HG02588 (cell line): ENCODE measurements at regions not wholly inside any gene's neighbourhood (a gene's known extent, or its start where the extent isn't known, plus 50 kb on each side); places are given as distances from the start of the nearest gene placed in this dataset.

Experiments
- ATAC-seq: cut with Tn5 transposase; IDR thresholded peaks from one replicate; pipeline ENCODE4 v1.9.1; 2021; ENCODE audit warnings: mild to moderate bottlenecking, moderate library complexity; ENCODE audit not compliant: unreplicated experiment

GRCh38 chr7:89401099-89401498, 605.6 kb upstream of the TEX47 start:
- ATAC-seq: no peak

GRCh38 chr7:89401690-89402089, 606.2 kb upstream of the TEX47 start:
- no peak for ATAC-seq

GRCh38 chr7:89451911-89452310, 656.4 kb upstream of the TEX47 start:
- ATAC-seq: no peak

GRCh38 chr7:89456556-89456955, 661.0 kb upstream of the TEX47 start:
- ATAC-seq: no peak

- no peak for ATAC-seq
These were observed 662.6 kb upstream of the TEX47 start for GRCh38 chr7:89458114-89458513.

GRCh38 chr7:89474456-89474855, 678.9 kb upstream of the TEX47 start:
- no peak for ATAC-seq

GRCh38 chr7:89477991-89478390, 676.3 kb upstream of the STEAP1 start:
- no peak for ATAC-seq

GRCh38 chr7:89495704-89496103, 658.6 kb upstream of the STEAP1 start:
- no peak for ATAC-seq

GRCh38 chr7:89500084-89500483, 654.2 kb upstream of the STEAP1 start:
- no peak for ATAC-seq

GRCh38 chr7:89503281-89503680, 651.0 kb upstream of the STEAP1 start:
- ATAC-seq: no peak

GRCh38 chr7:89507034-89507433, 647.2 kb upstream of the STEAP1 start:
- no peak for ATAC-seq

GRCh38 chr7:89511900-89512299, 642.4 kb upstream of the STEAP1 start:
- no peak for ATAC-seq

GRCh38 chr7:89514970-89515369, 639.3 kb upstream of the STEAP1 start:
- no peak for ATAC-seq

- no peak for ATAC-seq
These were observed 636.5 kb upstream of the STEAP1 start for GRCh38 chr7:89517815-89518214.

GRCh38 chr7:89549768-89550167, 604.5 kb upstream of the STEAP1 start:
- no peak for ATAC-seq

- ATAC-seq: no peak
These were observed 600.1 kb upstream of the STEAP1 start for GRCh38 chr7:89554209-89554608.

GRCh38 chr7:89559596-89559995, 594.7 kb upstream of the STEAP1 start:
- no peak for ATAC-seq

- no peak for ATAC-seq
These were observed 590.7 kb upstream of the STEAP1 start for GRCh38 chr7:89563597-89563996.

- ATAC-seq: no peak
These were observed 569.4 kb upstream of the STEAP1 start for GRCh38 chr7:89584896-89585295.

- no peak for ATAC-seq
These were observed 561.1 kb upstream of the STEAP1 start for GRCh38 chr7:89593125-89593524.

- ATAC-seq: no peak
These were observed 551.3 kb upstream of the STEAP1 start for GRCh38 chr7:89602984-89603383.

- no peak for ATAC-seq
These were observed 548.9 kb upstream of the STEAP1 start for GRCh38 chr7:89605362-89605761.

GRCh38 chr7:89606511-89606910, 547.8 kb upstream of the STEAP1 start:
- no peak for ATAC-seq

- ATAC-seq: no peak
These were observed 546.5 kb upstream of the STEAP1 start for GRCh38 chr7:89607792-89608191.
